Liver (tissue), 7 donors: ENCODE measurements at regions not wholly inside any gene's neighbourhood (a gene's known extent, or its start where the extent isn't known, plus 50 kb on each side); places are given as distances from the start of the nearest gene placed in this dataset.

Experiments used
- DNase-seq: peaks from one replicate; pipeline ENCODE4 v3.0.0-alpha.2; 2017; ENCODE audit warnings: low spot score
- H3K27ac ChIP-seq, 2 donors: one replicate each; pipeline ENCODE4 v1.7.0; 2013; ENCODE audit warnings: inconsistent platforms in 2 of 2, low read length in 2 of 2, control low read depth in 1 of 2, low read depth in 1 of 2, mild to moderate bottlenecking in 1 of 2
- H3K27me3 ChIP-seq, 4 donors: one replicate each; pipeline versions ENCODE4 v1.6.1 to v1.7.0; 2013; ENCODE audit warnings: low read length in 3 of 4, inconsistent platforms in 1 of 4, mild to moderate bottlenecking in 1 of 4, moderate library complexity in 1 of 4; ENCODE audit not compliant: control insufficient read depth in 4 of 4, insufficient read depth in 4 of 4
- H3K36me3 ChIP-seq, 4 donors: one replicate each; pipeline versions ENCODE4 v1.6.1 to v1.7.0; 2013; ENCODE audit warnings: low read length in 3 of 4, mild to moderate bottlenecking in 3 of 4, low read depth in 1 of 4, moderate library complexity in 1 of 4; ENCODE audit not compliant: control insufficient read depth in 4 of 4, insufficient read depth in 3 of 4
- H3K4me1 ChIP-seq, 4 donors: one replicate each; pipeline versions ENCODE4 v1.6.1 to v1.7.0; 2013; ENCODE audit warnings: low read length in 3 of 4, mild to moderate bottlenecking in 3 of 4, moderate library complexity in 1 of 4; ENCODE audit not compliant: control insufficient read depth in 4 of 4, insufficient read depth in 4 of 4
- H3K4me3 ChIP-seq, 3 donors: one replicate each; pipeline versions ENCODE4 v1.6.1 to v1.7.0; 2013; ENCODE audit warnings: low read length in 3 of 3, control low read depth in 1 of 3, low read depth in 1 of 3, mild to moderate bottlenecking in 1 of 3
- H3K9ac ChIP-seq, 2 donors: one replicate each; pipeline ENCODE4 v1.7.0; 2013; ENCODE audit warnings: low read length in 2 of 2, mild to moderate bottlenecking in 2 of 2, moderate library complexity in 2 of 2, control low read depth in 1 of 2, low read depth in 1 of 2
- H3K9me3 ChIP-seq, 4 donors: one replicate each; pipeline versions ENCODE4 v1.6.1 to v1.7.0; 2013; ENCODE audit warnings: low read length in 3 of 4; ENCODE audit not compliant: control insufficient read depth in 4 of 4
- ATF3 ChIP-seq: IDR thresholded peaks from 2 replicates; pipeline ENCODE4 v1.6.1; 2016; ENCODE audit warnings: antibody characterized with exemption
- EGR1 ChIP-seq, 2 donors: IDR thresholded peaks; 2 replicates each; pipeline ENCODE4 v1.6.1; 2016 to 2018; ENCODE audit warnings: antibody characterized with exemption in 2 of 2, low read depth in 2 of 2
- FOXA1 ChIP-seq: IDR thresholded peaks from 2 replicates; pipeline ENCODE4 v1.6.1; 2016; ENCODE audit warnings: antibody characterized with exemption
- FOXA2 ChIP-seq: IDR thresholded peaks from 2 replicates; pipeline ENCODE4 v1.6.1; 2016; ENCODE audit warnings: antibody characterized with exemption
- GABPA ChIP-seq, 2 donors: IDR thresholded peaks in 1 of 2; conservative IDR thresholded peaks in 1 of 2; 2 replicates each; pipeline ENCODE4 v1.6.1; 2016; ENCODE audit warnings: antibody characterized with exemption in 2 of 2, mild to moderate bottlenecking in 1 of 2, moderate library complexity in 1 of 2
- HNF4A ChIP-seq, 2 donors: conservative IDR thresholded peaks; 2 replicates each; pipeline ENCODE4 v1.6.1; 2016; ENCODE audit warnings: antibody characterized with exemption in 2 of 2, mild to moderate bottlenecking in 2 of 2
- HNF4G ChIP-seq: IDR thresholded peaks from 2 replicates; pipeline ENCODE4 v1.6.1; 2016; ENCODE audit warnings: antibody characterized with exemption
- JUND ChIP-seq, 2 donors: IDR thresholded peaks; 2 replicates each; pipeline ENCODE4 v1.6.1; 2016; ENCODE audit warnings: antibody characterized with exemption in 2 of 2
- MAX ChIP-seq: IDR thresholded peaks from 2 replicates; pipeline ENCODE4 v1.6.1; 2016; ENCODE audit warnings: antibody characterized with exemption
- NR2F2 ChIP-seq: IDR thresholded peaks from 2 replicates; pipeline ENCODE4 v1.6.1; 2016; ENCODE audit warnings: antibody characterized with exemption
- RAD21 ChIP-seq, 2 donors: IDR thresholded peaks; 2 replicates each; pipeline ENCODE4 v1.6.1; 2016; ENCODE audit warnings: antibody characterized with exemption in 2 of 2, mild to moderate bottlenecking in 2 of 2
- REST ChIP-seq: IDR thresholded peaks from 2 replicates; pipeline ENCODE4 v1.6.1; 2016; ENCODE audit warnings: antibody characterized with exemption, mild to moderate bottlenecking
- SP1 ChIP-seq: IDR thresholded peaks from 2 replicates; pipeline ENCODE4 v1.6.1; 2018; ENCODE audit warnings: antibody characterized with exemption, mild to moderate bottlenecking
- TAF1 ChIP-seq: conservative IDR thresholded peaks from 2 replicates; pipeline ENCODE4 v1.6.1; 2016; ENCODE audit warnings: antibody characterized with exemption, mild to moderate bottlenecking
- YY1 ChIP-seq: IDR thresholded peaks from 2 replicates; pipeline ENCODE4 v1.6.1; 2016; ENCODE audit warnings: antibody characterized with exemption, mild to moderate bottlenecking
- ZBTB33 ChIP-seq: IDR thresholded peaks from 2 replicates; pipeline ENCODE4 v1.6.1; 2016; ENCODE audit warnings: antibody characterized with exemption
- WGBS: extraction: QIAGEN DNeasy Blood & Tissue Kit; methylation state at CpG from one replicate; pipeline ENCODE4 v1.1.7; 2013; 5-methylcytosine and 5-hydroxymethylcytosine counted together
- donor health status: healthy.
- donor health status: healthy.
- donor health status: healthy.
- donor health status: healthy.

- TF ChIP-seq ZBTB33 (no peak), SP1 (no peak), NR2F2 (no peak), ATF3 (no peak), FOXA1 (no peak), TAF1 (no peak), JUND (IDR thresholded peaks at IDR 0.05) (no peak), YY1 (no peak), MAX (no peak)
Measured at GRCh38 chr15:70208332-70208731, 110.6 kb upstream of the TLE3 start (continued).

- no peaks in the 10 kb centered on the region for H3K36me3 ChIP-seq
- no peak overlapping the region for H3K9ac ChIP-seq
- no peaks in the 10 kb centered on the region for H3K27me3 ChIP-seq
- no peak overlapping the region for H3K27ac ChIP-seq
- no peak for TF ChIP-seq GABPA (IDR thresholded peaks at IDR 0.05 in 1 of 2, conservative IDR thresholded peaks at IDR 0.05 in 1 of 2)
- no peak for TF ChIP-seq SP1
- no peak for TF ChIP-seq EGR1 (IDR thresholded peaks at IDR 0.05; ENCODE audit: low read depth in 2 of 2)
- TF ChIP-seq REST, result no peak
- TF ChIP-seq FOXA1, result no peak
- TF ChIP-seq RAD21 (IDR thresholded peaks at IDR 0.05), result no peak
- no peak for TF ChIP-seq FOXA2
- TF ChIP-seq MAX, result no peak
- TF ChIP-seq HNF4G, result no peak
- TF ChIP-seq HNF4A (conservative IDR thresholded peaks at IDR 0.05), result no peak
- TF ChIP-seq ZBTB33, result no peak
- TF ChIP-seq YY1, result no peak
- TF ChIP-seq JUND (IDR thresholded peaks at IDR 0.05), result no peak
- DNase-seq, result no peak
- no peaks in the 10 kb centered on the region for H3K4me1 ChIP-seq
- H3K4me3 ChIP-seq, result no peak overlapping the region
- H3K9me3 ChIP-seq, result no peaks in the 10 kb centered on the region
- WGBS, result 78% methylated on average over 5 of the region's 5 CpGs
Measured at GRCh38 chr15:70206668-70207067, 109.0 kb upstream of the TLE3 start.
